GM12891 (cell line): ENCODE measurements at regions not wholly inside any gene's neighbourhood (a gene's known extent, or its start where the extent isn't known, plus 50 kb on each side); places are given as distances from the start of the nearest gene placed in this dataset.

ENCODE experiments used
- PAX5 ChIP-seq: IDR thresholded peaks from 2 replicates; pipeline ENCODE4 v1.6.1; 2011; ENCODE audit warnings: low read length, moderate library complexity, mild to moderate bottlenecking; ENCODE audit not compliant: insufficient read depth, severe bottlenecking
- POLR2A ChIP-seq: IDR thresholded peaks from 2 replicates; pipeline ENCODE4 v1.6.1; 2011; ENCODE audit warnings: low read depth, low read length, control low read depth
- POLR2AphosphoS5 ChIP-seq: IDR thresholded peaks from 2 replicates; pipeline ENCODE4 v1.6.1; 2011; ENCODE audit warnings: low read depth, low read length, control low read depth
- POU2F2 ChIP-seq: IDR thresholded peaks from 2 replicates; pipeline ENCODE4 v1.6.1; 2011; ENCODE audit warnings: low read depth, mild to moderate bottlenecking, control low read depth, low read length, moderate library complexity
- SPI1 ChIP-seq: IDR thresholded peaks from 2 replicates; pipeline ENCODE4 v1.6.1; 2011; ENCODE audit warnings: low read depth, low read length, control low read depth
- TAF1 ChIP-seq: IDR thresholded peaks from 2 replicates; pipeline ENCODE4 v1.6.1; 2011; ENCODE audit warnings: low read depth, low read length, control low read depth

DNA sequence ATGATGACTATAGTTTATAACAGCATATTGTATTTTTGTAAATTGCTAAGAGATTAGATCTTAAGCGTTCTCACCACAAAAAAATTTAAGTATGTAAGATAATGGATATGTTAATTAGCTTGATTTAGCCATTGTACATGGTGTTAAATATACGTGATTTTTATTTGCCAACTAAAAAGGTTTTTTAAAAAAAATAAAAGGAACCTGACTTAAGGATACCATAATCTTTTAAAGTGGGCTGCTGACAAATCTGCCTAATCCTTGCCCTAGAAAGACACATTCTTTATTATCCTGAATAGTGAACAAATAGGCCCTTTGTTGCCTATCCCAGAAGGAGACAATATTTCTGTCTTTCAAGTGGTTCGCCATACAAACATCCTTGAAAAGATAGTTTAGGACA lies 94.6 kb upstream of the FAM47C start:
- TF ChIP-seq POLR2AphosphoS5 (no peak), POLR2A (no peak), PAX5 (no peak), POU2F2 (no peak), SPI1 (no peak), TAF1 (no peak)
